HG03342 (cell line): ENCODE measurements at regions not wholly inside any gene's neighbourhood (a gene's known extent, or its start where the extent isn't known, plus 50 kb on each side); places are given as distances from the start of the nearest gene placed in this dataset.
"Not testable (repeated sequence)": the region's sequence is repeated elsewhere in the genome, so short reads cannot be mapped to it uniquely, and the experiment has no call there.

ENCODE experiments used
- ATAC-seq: cut with Tn5 transposase; IDR thresholded peaks from one replicate; pipeline ENCODE4 v1.9.1; 2021; ENCODE audit warnings: mild to moderate bottlenecking, moderate library complexity; ENCODE audit not compliant: unreplicated experiment

GRCh38 chr9:100794738-100795269 is 216.9 kb downstream of the CAVIN4 start:
- no peak for ATAC-seq

- no peak for ATAC-seq
These were observed 224.6 kb upstream of the PLPPR1 start for GRCh38 chr9:100803956-100804355.

GRCh38 chr9:100811643-100812042 is 216.9 kb upstream of the PLPPR1 start:
- ATAC-seq: no peak

- ATAC-seq: no peak
These were observed 214.7 kb upstream of the PLPPR1 start for GRCh38 chr9:100813871-100814270.

GRCh38 chr9:100819980-100820379 is 208.5 kb upstream of the PLPPR1 start:
- no peak for ATAC-seq

- ATAC-seq: not testable (repeated sequence)
These were observed 195.5 kb upstream of the PLPPR1 start for GRCh38 chr9:100833035-100833434.

GRCh38 chr9:100838857-100839256 is 189.7 kb upstream of the PLPPR1 start:
- no peak for ATAC-seq

- no peak for ATAC-seq
These were observed 179.8 kb upstream of the PLPPR1 start for GRCh38 chr9:100848726-100849125.

GRCh38 chr9:100852088-100852487 is 176.4 kb upstream of the PLPPR1 start:
- no peak for ATAC-seq

GRCh38 chr9:100856238-100856637 is 172.3 kb upstream of the PLPPR1 start:
- no peak for ATAC-seq

- no peak for ATAC-seq
These were observed 163.4 kb upstream of the PLPPR1 start for GRCh38 chr9:100865111-100865510.

GRCh38 chr9:100865648-100866047 is 162.9 kb upstream of the PLPPR1 start:
- ATAC-seq: no peak

- no peak for ATAC-seq
These were observed 159.2 kb upstream of the PLPPR1 start for GRCh38 chr9:100869326-100869725.

- ATAC-seq: no peak
These were observed 148.6 kb upstream of the PLPPR1 start for GRCh38 chr9:100879884-100880283.

GRCh38 chr9:100880284-100880683 is 148.2 kb upstream of the PLPPR1 start:
- no peak for ATAC-seq

GRCh38 chr9:100884518-100884917 is 144.0 kb upstream of the PLPPR1 start:
- no peak for ATAC-seq

GRCh38 chr9:100890321-100890720 is 138.2 kb upstream of the PLPPR1 start:
- ATAC-seq: no peak

GRCh38 chr9:100911273-100911672 is 117.3 kb upstream of the PLPPR1 start:
- ATAC-seq: no peak

GRCh38 chr9:100913257-100913656 is 115.3 kb upstream of the PLPPR1 start:
- ATAC-seq: no peak

- no peak for ATAC-seq
These were observed 114.3 kb upstream of the PLPPR1 start for GRCh38 chr9:100914266-100914665.

- ATAC-seq: no peak
These were observed 109.0 kb upstream of the PLPPR1 start for GRCh38 chr9:100919506-100919905.

GRCh38 chr9:100926366-100926765 is 102.2 kb upstream of the PLPPR1 start:
- no peak for ATAC-seq

GRCh38 chr9:100927763-100928162 is 100.8 kb upstream of the PLPPR1 start:
- ATAC-seq: no peak
